HUES6 (cell line): ENCODE measurements at regions not wholly inside any gene's neighbourhood (a gene's known extent, or its start where the extent isn't known, plus 50 kb on each side); places are given as distances from the start of the nearest gene placed in this dataset.
"Not testable (repeated sequence)": the region's sequence is repeated elsewhere in the genome, so short reads cannot be mapped to it uniquely, and the experiment has no call there.

ENCODE experiments used
- H3K27ac ChIP-seq: 2 replicates; pipeline ENCODE4 v1.7.0; 2013; ENCODE audit warnings: low read depth, mild to moderate bottlenecking, low read length, inconsistent platforms
- H3K27me3 ChIP-seq: 2 replicates; pipeline ENCODE4 v1.6.1; 2013; ENCODE audit warnings: low read length; ENCODE audit not compliant: control insufficient read depth, insufficient read depth
- H3K36me3 ChIP-seq: 2 replicates; pipeline ENCODE4 v1.6.1; 2013; ENCODE audit warnings: low read length; ENCODE audit not compliant: control insufficient read depth, insufficient read depth
- H3K4me1 ChIP-seq: 2 replicates; pipeline ENCODE4 v1.6.1; 2013; ENCODE audit warnings: low read length; ENCODE audit not compliant: control insufficient read depth, insufficient read depth
- H3K4me3 ChIP-seq: 2 replicates; pipeline ENCODE4 v1.5.1; 2013; ENCODE audit warnings: low read depth, low read length
- H3K9ac ChIP-seq: one replicate; pipeline ENCODE4 v1.6.1; 2013; ENCODE audit warnings: mild to moderate bottlenecking, low read length
- H3K9me3 ChIP-seq: 2 replicates; pipeline ENCODE4 v1.6.1; 2013; ENCODE audit warnings: low read depth, low read length; ENCODE audit not compliant: control insufficient read depth, insufficient read depth

DNA sequence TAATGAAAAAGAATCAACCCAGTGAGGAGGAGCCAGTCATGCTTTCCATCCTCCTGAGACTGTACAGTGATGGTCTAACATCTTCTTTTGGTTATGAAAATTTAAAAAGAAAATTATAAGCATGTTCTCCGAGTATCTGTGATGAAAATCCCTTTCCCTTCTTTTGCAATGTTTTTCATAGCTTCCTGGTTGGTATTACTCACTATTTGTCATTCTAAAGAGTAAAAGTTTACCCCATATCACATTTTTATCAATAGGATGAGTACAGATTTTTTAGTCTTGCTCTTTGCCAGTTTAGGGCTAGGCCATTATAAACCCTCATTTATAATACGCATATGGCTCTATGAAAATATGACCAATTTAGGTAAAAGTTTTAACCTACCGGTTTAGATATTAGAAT, 564.1 kb downstream of the SUCLG1 start:
- Histone ChIP-seq H3K9ac (no peak overlapping the region), H3K27ac (no peak overlapping the region), H3K9me3 (no peaks in the 10 kb centered on the region), H3K4me3 (no peak overlapping the region), H3K27me3 (no peaks in the 10 kb centered on the region), H3K4me1 (peaks cover 8% of the 10 kb centered on the region), H3K36me3 (no peaks in the 10 kb centered on the region)

DNA sequence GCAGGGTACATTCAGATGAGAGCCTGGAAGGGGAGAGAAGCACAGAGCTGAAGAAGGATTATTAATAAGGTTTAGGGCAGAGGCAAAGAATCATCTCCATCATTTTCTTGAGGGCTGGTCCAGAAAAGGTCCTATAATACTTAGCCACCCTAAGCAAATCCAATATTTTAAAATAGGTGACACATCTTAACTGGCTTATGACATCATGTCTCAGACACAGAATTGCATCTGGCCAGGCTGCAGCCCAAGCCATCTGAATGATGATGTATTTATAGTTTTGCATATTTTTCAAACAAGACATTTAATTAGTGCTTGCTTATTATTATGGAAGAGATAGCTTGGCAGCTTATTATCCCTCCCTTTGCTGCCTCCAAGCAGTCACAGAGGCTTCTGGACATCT, 571.3 kb downstream of the SUCLG1 start:
- peaks cover 6% of the 10 kb centered on the region; the same call in 1 of the 2 replicates for H3K4me1 ChIP-seq
- H3K36me3 ChIP-seq: no peaks in the 10 kb centered on the region
- no peak overlapping the region for H3K4me3 ChIP-seq
- no peaks in the 10 kb centered on the region for H3K27me3 ChIP-seq
- H3K27ac ChIP-seq: no peak overlapping the region
- H3K9ac ChIP-seq: no peak overlapping the region
- no peaks in the 10 kb centered on the region for H3K9me3 ChIP-seq

DNA sequence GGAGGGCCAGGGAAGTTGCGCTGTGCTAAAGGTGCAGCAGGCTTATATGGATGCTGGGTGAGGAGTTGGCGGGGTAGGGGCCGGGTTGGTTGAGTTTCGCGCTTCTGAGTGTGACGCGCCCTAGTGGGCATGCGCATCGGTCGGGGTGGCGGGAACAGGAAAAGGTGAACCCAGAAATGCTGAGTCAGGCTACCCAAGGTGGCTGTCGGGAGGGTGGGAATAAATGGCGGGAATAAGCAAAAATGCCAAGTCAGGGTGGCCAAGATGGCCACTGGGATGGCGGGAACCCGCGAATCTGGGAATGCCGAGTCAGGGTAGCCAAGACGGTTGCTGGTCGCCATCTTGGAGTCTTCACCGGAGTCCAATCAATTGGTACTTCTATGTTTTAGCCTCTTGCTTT, 580.0 kb downstream of the SUCLG1 start:
- no peaks in the 10 kb centered on the region for H3K27me3 ChIP-seq
- no peak overlapping the region for H3K4me3 ChIP-seq
- no peak overlapping the region for H3K27ac ChIP-seq
- H3K36me3 ChIP-seq: no peaks in the 10 kb centered on the region
- peaks cover 34% of the 10 kb centered on the region for H3K9me3 ChIP-seq
- no peaks in the 10 kb centered on the region for H3K4me1 ChIP-seq
- H3K9ac ChIP-seq: no peak overlapping the region

DNA sequence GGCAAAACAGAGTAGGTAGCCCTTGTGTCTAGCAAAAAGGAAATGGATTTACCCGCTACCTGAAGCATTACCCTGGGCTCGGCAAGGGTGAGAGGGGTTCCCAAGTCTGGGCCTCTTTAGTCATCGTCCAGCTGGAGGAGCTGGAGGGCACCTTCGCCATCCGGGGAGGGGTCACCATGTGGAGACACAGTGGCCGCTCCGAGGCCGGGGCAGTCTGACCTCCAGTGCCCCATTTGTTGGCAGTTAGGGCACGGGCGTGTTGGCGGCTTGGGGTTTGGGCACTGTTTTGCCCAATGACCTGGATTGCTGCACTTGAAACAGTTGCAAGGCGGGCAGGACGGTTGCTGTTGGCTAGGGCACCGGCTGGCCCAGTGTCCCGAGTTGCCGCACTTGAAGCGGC, 581.8 kb downstream of the SUCLG1 start:
- H3K4me3 ChIP-seq, H3K27me3 ChIP-seq, H3K4me1 ChIP-seq, H3K36me3 ChIP-seq, H3K9ac ChIP-seq, H3K27ac ChIP-seq: not testable (repeated sequence)
- H3K9me3 ChIP-seq: peaks cover 50% of the 10 kb centered on the region

DNA sequence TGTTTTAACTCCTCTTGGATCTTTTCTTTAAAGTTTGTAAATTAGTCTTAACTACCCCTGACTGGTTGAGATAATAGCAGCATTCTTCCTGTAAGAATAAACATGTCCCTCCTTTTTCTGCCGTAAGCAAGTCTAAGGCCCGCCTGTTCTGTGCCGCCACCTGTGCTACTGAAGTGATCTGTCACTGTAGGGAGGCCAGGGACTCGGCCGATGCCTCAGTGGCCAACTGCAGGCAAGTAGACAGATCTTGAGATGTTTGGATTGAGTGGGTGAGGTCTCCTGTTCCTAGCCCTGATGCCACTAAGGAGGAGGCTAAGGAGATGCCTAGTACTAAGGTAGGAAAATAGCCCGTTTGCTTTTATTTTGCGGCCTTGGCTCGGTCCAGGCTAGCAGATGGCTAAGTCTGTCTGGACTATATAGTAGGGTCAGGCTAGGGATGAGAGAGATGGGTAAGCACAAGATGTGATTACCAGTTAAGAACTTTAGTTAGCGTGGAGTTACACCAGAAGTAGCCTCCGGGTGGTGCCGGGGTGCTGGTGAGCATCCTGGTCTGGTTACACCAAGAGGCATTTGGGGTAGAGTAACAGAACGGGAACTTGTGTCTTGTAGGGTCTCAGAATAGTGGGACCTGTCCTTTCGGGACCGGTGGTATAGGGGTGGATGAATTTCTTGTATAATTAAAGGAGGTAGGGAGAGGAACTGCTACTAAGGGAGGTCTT, 584.2 kb downstream of the SUCLG1 start:
- Histone ChIP-seq H3K9ac (no peak overlapping the region), H3K4me3 (no peak overlapping the region), H3K27me3 (no peaks in the 10 kb centered on the region), H3K4me1 (no peaks in the 10 kb centered on the region), H3K9me3 (peaks cover 55% of the 10 kb centered on the region), H3K27ac (no peak overlapping the region), H3K36me3 (no peaks in the 10 kb centered on the region)

DNA sequence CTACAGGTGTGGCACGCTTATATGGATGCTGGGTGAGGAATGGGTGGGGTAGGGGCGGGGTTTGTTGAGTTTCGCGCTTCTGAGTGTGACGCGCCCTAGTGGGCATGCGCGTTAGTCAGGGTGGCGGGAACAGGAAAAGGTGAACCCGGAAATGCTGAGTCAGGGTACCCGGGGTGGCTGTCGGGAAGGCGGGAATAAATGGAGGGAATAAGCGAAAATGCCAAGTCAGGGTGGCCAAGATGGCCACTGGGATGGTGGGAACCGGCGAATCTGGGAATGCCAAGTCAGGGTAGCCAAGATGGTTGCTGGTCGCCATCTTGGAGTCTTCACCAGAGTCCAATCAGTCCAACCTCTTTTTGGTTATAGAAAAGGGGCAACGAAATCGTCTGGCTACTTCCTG, 585.0 kb downstream of the SUCLG1 start:
- Histone ChIP-seq H3K9me3 (peaks cover 52% of the 10 kb centered on the region), H3K4me3 (no peak overlapping the region), H3K27ac (no peak overlapping the region), H3K36me3 (no peaks in the 10 kb centered on the region), H3K27me3 (no peaks in the 10 kb centered on the region), H3K9ac (no peak overlapping the region), H3K4me1 (no peaks in the 10 kb centered on the region)

DNA sequence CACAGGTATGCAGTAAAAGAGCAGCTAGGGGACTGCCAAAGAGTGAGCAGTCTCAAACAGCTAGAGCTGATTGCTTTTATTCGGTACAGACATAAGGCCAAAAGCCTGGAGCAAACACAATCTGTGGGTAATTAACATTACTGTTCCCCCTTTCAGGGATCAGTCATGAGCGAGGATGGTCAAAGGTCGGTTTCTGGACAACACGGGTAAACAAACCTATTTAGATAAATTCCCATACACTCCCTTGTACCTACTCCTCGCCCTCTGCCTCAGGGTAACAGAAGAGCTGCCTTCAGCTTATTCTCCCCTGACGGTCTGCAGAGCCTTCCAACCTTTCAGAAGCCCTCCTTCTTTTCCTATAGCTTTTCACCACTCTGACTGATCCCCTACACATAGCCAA, 586.0 kb downstream of the SUCLG1 start:
- no peaks in the 10 kb centered on the region for H3K4me1 ChIP-seq
- no peak overlapping the region for H3K9ac ChIP-seq
- no peak overlapping the region for H3K27ac ChIP-seq
- H3K4me3 ChIP-seq: no peak overlapping the region
- peaks cover 42% of the 10 kb centered on the region for H3K9me3 ChIP-seq
- no peaks in the 10 kb centered on the region for H3K36me3 ChIP-seq
- no peaks in the 10 kb centered on the region for H3K27me3 ChIP-seq

DNA sequence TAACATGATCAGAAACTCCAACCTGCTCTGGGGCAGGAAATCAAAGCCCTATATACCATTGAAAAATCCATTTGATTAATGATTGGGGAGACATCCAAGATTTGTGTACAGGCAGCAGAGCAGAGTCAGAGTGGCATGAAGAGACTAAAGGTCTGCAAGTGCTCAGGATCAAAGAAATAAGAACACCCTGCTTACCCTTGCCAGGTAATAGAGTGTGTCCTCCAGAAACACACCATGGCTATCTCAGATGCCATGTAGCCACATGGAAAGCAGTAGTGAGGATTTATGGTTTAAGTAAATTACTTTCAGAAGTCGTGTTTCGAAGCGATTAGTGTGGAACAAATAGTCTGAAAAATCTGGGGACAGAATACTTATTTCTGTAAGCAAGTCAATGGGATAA, 592.9 kb downstream of the SUCLG1 start:
- Histone ChIP-seq H3K27me3 (no peaks in the 10 kb centered on the region), H3K4me1 (peaks cover 6% of the 10 kb centered on the region; the same call in 1 of the 2 replicates), H3K9me3 (no peaks in the 10 kb centered on the region), H3K27ac (no peak overlapping the region), H3K36me3 (no peaks in the 10 kb centered on the region), H3K4me3 (no peak overlapping the region), H3K9ac (no peak overlapping the region)

DNA sequence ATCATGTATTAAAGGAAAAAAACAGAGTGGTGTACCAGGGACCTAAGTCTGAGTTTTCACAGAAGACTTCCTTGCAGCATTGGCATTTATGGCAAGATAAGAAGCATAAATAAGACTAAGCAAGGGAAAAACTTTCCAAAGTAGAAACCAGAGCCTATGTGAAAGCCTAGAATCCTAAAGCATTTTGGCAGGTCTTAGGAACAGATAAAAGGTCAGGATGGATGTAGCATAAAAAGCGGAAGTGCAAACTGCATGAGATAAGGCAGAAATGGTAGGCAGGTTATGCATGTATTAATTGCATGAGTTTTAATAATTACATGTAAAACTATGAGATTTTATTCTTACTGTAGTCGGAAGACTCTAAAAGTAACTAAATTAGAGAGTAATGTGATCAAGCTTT, 596.5 kb downstream of the SUCLG1 start:
- H3K9ac ChIP-seq: no peak overlapping the region
- no peaks in the 10 kb centered on the region for H3K36me3 ChIP-seq
- no peaks in the 10 kb centered on the region; the same call in 1 of the 2 replicates for H3K9me3 ChIP-seq
- H3K4me1 ChIP-seq: peaks cover 6% of the 10 kb centered on the region; the same call in 1 of the 2 replicates
- no peaks in the 10 kb centered on the region for H3K27me3 ChIP-seq
- H3K27ac ChIP-seq: no peak overlapping the region
- no peak overlapping the region for H3K4me3 ChIP-seq

DNA sequence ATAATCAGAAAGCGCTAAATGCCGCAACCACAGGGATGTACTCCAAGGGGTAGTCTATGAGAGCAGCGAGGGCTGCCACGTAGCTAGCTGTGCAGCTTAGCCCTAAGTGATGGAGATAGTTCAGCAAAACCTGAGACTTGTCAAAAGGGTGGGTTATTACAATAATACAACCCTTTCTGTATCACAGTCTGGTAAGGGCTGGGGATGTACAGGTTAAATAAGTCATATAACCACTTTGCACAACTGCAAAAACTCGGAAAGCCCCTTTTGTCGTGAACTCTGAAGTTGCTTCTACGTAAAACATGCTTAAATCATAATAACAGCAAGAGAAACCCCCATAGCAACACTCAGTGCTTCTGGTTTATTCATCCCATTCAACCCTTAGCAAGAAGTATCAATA, 598.8 kb downstream of the SUCLG1 start:
- Histone ChIP-seq H3K9ac (no peak overlapping the region), H3K9me3 (no peaks in the 10 kb centered on the region; the same call in 1 of the 2 replicates), H3K27ac (no peak overlapping the region), H3K4me3 (no peak overlapping the region), H3K4me1 (peaks cover 6% of the 10 kb centered on the region; the same call in 1 of the 2 replicates), H3K36me3 (no peaks in the 10 kb centered on the region), H3K27me3 (no peaks in the 10 kb centered on the region)

DNA sequence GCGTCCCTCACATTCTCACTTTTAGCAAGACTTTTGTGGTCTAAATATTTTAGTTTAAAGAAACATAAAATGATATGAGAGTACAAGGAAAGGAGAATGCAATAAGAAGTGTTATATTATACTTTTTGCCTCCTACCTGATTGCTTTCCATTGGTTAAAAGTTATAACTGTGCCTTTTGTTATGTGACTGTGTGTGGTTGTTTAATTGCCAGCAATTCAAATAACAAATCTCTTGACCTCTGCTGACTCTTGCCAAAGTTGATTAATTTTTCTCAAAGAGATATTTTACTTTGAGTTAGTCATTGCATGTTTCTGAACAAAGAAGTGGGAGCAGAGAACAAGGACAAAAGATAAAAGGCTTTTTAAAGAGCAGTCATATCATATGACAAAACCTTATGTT, 599.5 kb downstream of the SUCLG1 start:
- Histone ChIP-seq H3K9ac (no peak overlapping the region), H3K4me1 (peaks cover 1% of the 10 kb centered on the region; the same call in 1 of the 2 replicates), H3K36me3 (no peaks in the 10 kb centered on the region), H3K27me3 (no peaks in the 10 kb centered on the region), H3K4me3 (no peak overlapping the region), H3K9me3 (no peaks in the 10 kb centered on the region; the same call in 1 of the 2 replicates), H3K27ac (no peak overlapping the region)
